LNCAP (cell line): ENCODE measurements at regions not wholly inside any gene's neighbourhood (a gene's known extent, or its start where the extent isn't known, plus 50 kb on each side); places are given as distances from the start of the nearest gene placed in this dataset.

Experiments used
- TF ChIP-seq, protein P1 (sequence below): fragments of 450-650 bp; IDR thresholded peaks from 2 replicates; pipeline ENCODE4 v1.5.1; 2017; ENCODE audit warnings: mild to moderate bottlenecking

DNA sequence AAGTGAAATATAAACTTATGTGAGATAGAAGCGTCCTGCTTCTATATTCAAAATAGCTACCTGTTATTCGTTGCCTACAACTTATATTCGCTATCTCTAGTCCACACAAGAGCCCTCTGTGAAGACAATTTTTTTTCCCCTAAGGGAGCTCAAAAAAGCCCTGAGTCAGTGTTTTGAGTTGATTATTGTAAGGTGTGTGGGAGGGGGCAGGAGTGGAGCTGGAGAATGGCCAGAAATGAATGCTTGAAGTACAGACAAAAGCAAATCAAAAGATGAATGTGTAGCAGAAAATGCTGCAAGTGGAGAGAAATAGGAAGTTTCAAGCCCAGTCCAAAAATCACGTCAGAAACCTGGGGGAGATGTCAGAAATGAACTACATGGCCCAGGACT is 655.0 kb upstream of the LCORL start:
- TF ChIP-seq, protein P1, sequence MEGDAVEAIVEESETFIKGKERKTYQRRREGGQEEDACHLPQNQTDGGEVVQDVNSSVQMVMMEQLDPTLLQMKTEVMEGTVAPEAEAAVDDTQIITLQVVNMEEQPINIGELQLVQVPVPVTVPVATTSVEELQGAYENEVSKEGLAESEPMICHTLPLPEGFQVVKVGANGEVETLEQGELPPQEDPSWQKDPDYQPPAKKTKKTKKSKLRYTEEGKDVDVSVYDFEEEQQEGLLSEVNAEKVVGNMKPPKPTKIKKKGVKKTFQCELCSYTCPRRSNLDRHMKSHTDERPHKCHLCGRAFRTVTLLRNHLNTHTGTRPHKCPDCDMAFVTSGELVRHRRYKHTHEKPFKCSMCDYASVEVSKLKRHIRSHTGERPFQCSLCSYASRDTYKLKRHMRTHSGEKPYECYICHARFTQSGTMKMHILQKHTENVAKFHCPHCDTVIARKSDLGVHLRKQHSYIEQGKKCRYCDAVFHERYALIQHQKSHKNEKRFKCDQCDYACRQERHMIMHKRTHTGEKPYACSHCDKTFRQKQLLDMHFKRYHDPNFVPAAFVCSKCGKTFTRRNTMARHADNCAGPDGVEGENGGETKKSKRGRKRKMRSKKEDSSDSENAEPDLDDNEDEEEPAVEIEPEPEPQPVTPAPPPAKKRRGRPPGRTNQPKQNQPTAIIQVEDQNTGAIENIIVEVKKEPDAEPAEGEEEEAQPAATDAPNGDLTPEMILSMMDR: no peak

DNA sequence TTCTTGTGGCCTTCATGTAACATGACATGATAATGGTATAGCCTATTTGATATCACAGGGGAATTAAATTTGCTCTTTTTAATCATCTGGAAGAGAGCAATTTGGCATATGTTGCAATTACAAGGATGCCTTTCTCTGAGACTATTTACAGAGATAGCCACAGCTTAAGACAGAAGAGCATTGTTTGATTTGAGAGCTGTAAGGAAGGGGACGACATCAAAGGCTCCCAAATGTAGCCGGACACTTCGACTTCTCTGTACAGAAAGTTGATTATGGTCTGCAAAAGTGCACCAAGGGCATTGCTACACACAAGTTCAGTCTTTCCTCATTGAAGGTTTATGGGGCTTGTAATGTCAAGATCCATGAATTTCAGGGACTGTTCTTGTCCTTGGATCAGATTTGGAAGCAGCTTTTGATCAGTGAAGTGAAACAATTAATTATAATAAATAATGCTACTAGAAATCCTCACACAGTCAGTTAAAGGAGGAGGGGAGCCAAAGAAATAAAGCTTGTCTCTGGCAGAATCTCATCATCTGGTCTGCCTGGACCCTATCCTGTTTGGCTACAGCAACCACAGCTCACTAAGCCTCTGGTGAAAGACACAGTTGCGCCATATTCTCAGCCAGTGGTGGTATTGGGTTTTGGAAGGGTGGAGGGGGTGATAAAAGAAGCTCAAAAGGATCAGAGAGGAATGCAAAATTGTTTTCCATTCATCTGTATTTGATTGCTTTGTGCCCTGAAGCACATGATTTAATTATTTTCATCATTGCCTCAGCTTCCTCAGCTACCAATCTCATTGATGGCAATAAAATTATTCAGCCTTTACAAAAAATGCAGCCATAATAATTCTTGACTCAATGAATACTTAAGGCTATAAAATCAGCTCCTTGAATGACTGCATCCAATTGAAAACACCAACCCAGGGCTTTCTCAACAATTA is 654.3 kb upstream of the LCORL start:
- TF ChIP-seq, protein P1: no peak

DNA sequence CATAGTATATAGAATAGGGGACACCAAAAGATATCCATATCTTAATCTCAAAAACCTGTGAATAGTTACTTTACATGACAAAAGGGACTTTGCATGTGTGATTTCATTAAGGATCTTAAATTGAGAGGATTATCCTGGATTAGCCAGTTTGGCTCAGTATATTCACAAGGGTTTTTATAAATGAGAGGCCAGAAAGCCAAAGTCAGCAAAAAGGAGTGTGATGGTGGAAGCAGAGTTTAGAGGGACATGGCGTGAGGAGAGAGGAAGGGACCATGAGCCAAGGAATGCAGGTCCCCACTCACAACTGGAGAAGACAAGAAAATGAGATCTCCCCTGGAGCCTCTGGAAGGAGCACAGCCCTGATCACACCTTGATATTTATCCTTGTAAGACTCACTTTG is 648.5 kb upstream of the LCORL start:
- TF ChIP-seq, protein P1: no peak

DNA sequence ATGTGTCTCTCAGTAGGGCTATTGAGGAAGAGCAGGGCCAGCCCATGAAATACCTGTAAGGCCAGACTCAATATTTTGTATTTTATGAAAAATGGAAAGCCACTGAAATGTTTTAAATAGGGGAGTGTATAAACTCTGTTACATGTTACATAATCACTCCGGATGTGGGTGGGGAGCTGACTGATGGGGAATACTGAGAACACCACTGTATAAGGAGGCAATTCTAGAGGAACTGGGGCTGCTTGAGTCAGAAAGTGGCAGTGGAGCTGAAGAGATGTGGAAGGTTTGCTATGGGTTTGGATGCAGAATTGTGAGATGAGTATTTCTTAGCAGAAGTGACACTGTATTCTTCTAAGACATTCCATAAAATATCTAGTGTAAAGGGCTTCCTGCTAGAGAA is 647.8 kb upstream of the LCORL start:
- TF ChIP-seq, protein P1: no peak

DNA sequence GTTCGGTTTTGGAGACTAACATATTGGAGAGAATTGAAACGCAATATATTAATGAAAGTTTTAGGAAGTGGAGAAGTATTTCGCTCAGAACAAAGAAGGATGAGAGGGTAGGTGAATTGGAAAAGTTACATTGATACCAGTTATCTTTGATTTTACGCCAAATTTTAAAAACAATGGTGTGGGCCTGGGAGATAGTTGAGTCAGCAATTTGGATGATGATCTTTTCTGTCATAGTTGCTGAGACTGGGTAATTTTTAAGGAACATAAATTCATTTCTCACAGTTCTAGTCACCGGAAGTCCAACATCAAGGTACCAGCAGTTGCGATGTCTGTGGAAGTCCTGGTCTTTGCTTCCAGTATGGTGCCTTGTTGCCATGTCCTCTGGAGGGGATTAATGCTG is 644.8 kb upstream of the LCORL start:
- TF ChIP-seq, protein P1: no peak

DNA sequence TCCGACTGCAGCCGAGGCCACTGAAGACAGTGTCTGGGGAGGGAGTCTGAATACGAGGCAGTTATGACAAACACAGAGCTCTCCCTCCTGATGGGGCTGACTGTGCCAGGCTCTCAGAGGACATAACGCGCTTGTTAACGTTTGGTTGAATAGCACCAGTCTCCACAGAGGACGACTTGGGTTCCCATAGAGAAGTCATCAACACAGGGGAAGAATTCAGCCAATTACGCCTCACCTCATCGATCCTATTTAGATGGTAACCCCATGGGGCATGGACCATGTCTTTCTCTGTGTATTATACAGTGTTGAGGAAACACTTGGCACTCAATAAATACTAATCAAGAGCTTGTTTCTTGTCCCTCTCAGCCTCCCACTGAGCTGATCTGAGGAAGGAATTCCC is 642.6 kb upstream of the LCORL start:
- TF ChIP-seq, protein P1: no peak

DNA sequence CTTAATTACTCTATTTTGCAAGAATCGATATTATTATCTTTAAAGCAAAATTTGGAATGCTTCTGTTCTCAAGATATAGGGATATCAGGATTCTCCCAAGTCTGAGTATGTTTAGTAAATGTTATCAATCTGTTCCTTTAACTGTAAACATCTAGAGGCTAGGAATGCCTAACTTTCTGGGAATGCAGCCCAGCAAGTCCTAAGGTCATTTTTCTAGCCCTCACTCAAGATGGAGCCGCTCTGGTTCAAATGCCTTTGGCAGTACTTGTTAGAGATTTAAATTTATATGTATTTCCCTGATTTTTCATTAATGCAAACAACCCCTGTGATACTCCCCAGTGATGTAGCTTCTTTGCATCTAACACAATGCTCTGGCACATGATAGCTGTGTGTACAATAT is 623.8 kb upstream of the LCORL start:
- TF ChIP-seq, protein P1: no peak

DNA sequence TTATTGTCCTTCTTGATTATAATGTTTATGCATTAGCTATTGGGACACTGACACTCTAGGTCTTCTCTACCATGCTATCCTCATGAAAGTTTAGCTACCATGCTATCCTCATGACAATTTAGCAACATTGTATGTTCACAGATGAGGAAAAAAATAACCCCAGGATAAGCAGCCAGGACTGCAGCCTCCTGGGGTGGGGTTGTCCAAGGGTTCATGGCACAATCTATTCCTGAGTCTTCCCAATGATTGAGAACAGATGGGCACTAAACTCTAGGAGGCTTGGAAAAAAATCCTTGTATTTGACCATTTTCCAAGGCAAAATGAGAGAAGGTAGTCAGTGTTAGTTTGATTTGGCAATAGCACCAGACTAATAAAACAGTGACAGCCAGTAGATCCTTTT is 619.8 kb upstream of the LCORL start:
- TF ChIP-seq, protein P1: no peak
